ENCODE measurements at regions not wholly inside any gene's neighbourhood (a gene's known extent, or its start where the extent isn't known, plus 50 kb on each side); places are given as distances from the start of the nearest gene placed in this dataset.
"Not testable (repeated sequence)": the region's sequence is repeated elsewhere in the genome, so short reads cannot be mapped to it uniquely, and the experiment has no call there.

DNA sequence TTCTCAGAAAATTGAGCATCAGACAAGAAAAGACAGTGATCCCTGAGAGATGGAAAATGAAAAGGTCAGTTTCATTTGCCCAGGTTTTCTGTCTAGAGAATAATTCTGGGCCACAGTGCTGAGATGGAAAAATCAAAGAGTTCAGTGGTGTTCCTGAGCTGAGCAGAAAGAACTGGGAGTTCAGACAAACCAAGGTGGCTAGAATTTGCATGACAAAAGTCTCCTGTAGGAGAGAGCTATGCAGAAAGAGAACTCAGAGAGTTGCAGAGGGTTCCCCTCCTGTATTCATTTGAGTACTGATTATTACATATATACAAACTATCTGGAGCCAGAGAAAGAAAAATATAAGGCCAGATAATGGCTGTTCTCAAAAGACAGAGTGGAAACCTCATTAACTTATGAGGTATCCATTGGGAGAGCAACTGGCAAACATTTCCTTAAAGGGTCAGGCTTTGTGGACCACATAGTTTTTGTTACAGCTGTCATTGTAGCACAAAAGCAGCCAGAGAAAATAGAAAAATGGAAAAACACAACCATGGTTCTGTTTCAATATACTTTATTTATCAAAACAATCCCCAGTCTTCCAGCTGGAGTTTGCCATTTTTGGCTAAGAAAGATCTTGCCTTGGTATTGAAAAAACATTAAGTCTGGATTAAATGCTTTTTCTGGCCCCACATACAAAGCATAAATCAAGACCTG is 1004.1 kb downstream of the TBL1XR1 start:
- DNase-seq (ENCODE audit: low read depth in 2 of 2) = no peak

DNA sequence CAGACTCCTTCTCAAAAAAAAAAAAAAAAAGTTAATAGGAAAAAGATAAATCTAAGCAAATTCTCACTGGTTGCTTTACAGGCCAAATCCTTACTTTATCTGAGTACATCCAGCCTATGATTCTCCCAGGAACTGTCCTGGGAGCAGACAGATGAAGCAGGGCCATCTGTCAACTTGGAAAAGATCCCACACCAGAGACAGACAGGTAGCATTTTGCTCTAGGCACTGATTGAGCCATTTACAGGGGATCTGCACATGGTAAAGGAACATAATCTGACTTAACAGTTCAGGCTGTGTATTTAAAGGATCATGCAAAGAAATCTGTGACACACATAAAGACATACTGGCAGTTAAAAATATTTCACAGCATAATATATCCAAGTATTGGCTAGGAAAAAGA is 1006.5 kb downstream of the TBL1XR1 start:
- DNase-seq (ENCODE audit: low read depth in 2 of 2) = no peak

DNA sequence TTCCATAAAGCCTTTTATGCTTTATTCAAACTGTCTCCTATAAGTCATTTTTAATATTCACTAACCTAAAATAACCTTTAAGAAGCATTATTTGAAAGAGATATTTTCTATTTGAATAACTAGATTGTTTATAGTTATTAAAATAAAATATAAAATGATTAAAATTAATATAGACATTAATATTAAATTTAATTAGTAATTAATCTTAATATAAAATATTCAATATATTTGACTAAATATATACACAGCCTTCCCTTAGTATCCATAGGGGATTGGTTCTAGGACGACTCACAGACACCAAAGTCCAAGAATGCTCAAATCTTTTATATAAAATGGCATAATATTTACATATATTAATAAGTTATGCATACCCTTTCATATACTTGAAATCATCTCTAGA is 1014.1 kb downstream of the TBL1XR1 start:
- no peak for DNase-seq (ENCODE audit: low read depth in 2 of 2)

DNA sequence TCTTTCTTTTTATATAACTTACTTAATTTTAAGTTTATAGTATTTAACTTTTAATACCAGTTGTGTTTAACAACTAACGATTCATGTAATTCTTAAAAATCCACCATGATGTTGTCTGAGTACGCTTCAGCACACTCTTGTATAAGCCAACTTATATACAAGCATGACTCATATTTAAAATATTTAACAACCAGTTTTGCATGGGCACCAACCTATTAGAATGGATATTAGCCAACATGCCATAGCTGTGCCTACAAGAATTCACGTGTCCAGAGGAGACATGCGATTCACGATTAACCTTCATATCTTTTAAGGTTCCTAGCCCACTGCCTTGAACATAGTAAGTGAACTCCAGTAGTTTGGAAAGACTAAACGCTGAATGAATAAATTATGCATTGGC is 1023.2 kb downstream of the TBL1XR1 start:
- DNase-seq (ENCODE audit: low read depth in 2 of 2) = no peak

DNA sequence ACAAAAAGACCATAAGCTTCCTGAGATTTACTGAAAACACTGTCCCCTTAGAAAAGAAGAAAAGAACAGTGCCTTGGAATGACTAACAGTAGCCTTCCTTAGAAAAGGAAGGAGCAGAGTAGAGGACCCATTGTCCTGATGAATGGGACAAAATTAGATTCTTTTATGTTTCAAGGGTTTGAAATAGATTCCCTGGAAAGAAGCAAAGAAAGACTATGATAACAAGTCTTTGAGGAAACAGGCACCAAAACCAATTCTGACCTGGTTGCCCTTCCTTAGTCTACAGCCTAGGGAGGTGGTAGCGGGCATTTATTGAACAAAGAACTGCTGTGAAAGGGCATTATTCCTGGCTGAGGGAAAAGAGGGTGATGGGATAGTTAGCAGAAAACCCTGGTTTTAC is 1024.8 kb downstream of the TBL1XR1 start:
- no peak for DNase-seq (ENCODE audit: low read depth in 2 of 2)

DNA sequence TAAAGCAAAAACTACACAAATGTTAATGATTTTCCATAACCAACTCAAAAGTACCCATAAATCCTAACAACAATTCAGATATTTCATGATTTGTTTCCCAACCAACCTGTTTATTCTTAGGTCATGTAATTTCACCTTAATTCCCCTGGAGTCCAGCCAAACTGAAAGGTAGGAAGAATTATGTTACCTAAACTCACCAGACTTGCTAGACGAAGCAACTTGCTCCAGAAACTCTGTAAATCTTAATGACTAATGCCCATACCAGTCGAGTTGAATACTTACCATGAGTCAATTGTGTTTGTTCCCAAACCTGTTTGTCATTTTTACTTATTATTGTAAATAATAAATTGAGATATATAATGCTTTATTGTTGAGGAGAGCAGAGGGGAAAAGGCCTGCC is 1030.0 kb downstream of the TBL1XR1 start:
- DNase-seq (ENCODE audit: low read depth in 2 of 2) = no peak

DNA sequence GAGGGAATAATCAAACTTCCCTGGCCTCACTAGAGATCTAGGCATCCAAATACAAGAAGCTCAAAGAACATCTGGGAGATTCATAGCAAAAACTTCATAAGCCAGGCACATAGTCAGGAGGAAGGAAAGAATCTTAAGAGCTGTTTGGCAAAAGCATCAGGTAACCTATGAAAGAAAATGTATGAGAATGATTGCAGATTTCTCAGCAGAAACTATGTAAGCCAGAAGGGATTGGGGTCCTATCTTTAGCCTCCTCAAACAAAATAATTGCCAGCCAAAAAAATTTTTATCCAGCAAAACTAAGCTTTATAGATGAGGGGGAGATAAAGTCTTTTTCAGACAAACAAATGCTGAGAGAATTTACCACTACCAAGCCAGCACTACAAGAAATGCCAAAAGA is 1036.3 kb downstream of the TBL1XR1 start:
- no peak for DNase-seq (ENCODE audit: low read depth in 2 of 2)

DNA sequence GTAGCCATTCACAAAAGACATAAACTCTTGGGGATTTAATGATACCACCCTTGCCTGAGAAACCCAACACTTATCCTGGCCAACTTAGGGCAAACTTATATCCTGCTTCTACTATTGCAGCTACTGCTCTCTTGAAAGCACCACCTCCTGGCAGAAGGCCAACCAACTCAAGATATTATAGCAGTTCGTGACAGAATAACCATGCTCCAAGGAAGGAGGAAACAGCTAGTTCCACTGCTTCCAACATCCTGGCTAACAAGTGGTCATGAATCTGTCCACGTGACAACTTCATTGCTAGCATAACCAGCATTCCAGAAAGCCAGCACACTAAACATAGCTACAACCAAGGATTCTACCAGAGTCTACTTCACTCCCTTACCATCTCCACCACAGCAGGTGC is 1037.5 kb downstream of the TBL1XR1 start:
- DNase-seq (ENCODE audit: low read depth in 2 of 2) = no peak

DNA sequence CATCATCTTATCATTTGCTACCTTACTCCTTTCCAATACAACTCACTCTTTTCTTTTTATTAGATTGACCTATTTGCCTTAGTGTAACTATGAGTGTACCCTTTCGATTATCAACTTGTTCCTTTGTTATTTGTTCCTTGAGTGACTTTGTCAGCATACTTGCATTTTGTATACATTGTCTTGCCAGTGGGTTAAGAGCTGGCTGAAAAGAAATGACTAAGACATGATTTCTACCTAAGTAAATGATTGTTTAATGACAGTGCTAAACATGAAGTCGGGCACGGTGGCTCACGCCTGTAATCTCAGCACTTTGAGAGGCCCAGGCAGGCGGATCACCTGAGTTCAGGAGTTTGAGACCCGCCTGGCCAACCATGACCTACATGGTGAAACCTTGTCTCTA is 1042.3 kb downstream of the TBL1XR1 start:
- DNase-seq (ENCODE audit: low read depth in 2 of 2) = no peak

DNA sequence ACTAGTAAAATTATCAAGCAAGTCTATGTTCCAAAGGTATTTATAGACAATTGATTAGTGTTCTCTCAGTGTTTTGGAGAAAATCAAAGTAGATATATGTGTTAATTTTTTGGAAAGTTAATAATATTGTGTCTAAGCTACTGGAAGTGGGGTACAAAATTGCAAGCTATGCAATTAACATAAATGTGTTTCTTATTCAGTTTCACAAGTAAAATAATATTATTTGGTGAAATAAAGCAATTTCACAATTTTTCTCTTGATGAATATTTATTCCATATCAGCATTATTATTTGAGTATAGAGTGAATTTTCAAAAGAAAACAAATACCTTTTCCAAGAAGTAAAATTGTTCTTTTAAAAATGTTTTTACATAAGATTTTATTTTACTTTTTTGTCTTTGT is 1047.7 kb downstream of the TBL1XR1 start:
- DNase-seq (ENCODE audit: low read depth in 2 of 2) = no peak

DNA sequence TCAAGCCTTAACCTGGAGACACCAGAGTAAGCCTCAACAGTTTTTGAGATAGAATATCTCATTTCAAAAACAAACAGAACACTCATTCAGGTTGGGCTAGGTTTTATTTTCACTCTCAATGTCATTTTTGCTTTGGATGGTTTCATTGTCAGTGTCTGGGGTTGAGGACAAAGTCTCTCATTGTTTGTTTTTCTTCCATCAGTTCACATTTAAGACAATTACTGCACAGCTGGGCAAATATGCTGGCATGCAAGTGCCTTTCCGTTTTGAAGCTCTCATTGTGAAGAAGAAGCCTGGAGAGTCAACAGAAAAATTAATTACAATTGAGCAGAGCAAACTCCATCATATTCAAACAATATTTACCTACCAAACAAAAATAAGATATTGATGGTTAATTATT is 1050.0 kb downstream of the TBL1XR1 start:
- no peak for DNase-seq (ENCODE audit: low read depth in 2 of 2)

DNA sequence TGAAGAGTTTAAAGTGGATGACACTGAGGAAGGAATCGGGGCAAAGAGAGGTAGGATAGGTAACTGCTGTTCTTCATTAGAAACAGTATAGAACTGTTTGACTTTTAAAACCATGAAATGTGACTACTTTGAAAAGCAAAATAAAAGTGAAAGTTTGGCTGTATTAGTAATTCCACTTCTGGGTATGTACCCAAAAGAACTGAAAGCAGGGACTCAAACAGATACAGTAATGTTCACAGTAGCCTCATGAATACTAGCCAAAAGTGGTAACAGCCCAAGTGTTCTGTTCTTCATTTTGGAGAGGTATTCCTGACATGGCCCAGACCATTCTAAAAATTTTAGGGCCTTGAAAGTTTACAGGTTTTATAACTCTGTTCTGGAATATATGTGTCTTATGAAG is 1055.4 kb downstream of the TBL1XR1 start:
- DNase-seq (ENCODE audit: low read depth in 2 of 2) = no peak

DNA sequence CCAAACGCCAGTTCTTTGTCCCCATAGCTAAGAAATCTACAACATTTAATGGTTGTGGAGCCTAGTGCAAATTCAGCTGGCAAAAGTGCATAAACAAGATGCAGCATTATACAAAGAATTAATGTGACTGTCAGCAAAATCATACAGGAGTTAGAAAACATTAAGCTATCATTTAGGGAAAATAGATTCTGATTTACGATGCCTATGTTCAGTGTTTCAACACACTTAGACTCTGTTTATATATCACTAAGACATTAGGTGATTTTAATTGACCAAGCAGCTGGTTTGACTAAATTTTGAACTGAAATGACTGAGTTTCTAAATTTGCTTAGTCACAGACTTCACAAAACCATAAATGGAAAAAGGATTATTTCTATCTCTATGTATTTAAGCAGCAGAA is 1076.8 kb downstream of the TBL1XR1 start:
- DNase-seq (ENCODE audit: low read depth in 2 of 2) = no peak

DNA sequence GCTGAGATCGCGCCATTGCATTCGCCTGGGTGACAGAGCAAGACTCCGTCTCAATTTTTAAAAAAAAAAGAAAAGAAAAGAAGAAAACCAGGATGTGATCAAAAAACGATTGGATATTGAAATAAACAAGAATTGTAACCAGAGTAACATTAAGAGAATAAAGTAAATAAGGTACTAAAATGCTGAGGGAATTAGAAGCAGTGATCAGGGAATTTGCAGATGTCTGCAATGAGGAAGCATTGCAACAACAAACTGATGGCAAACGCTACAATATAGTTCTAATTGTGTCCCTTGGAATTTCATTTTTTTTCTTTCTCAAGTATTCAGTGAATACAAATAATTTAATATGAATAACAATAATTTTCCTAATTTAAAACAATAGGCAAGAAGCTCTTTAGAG is 1077.5 kb downstream of the TBL1XR1 start:
- no peak for DNase-seq (ENCODE audit: low read depth in 2 of 2)

DNA sequence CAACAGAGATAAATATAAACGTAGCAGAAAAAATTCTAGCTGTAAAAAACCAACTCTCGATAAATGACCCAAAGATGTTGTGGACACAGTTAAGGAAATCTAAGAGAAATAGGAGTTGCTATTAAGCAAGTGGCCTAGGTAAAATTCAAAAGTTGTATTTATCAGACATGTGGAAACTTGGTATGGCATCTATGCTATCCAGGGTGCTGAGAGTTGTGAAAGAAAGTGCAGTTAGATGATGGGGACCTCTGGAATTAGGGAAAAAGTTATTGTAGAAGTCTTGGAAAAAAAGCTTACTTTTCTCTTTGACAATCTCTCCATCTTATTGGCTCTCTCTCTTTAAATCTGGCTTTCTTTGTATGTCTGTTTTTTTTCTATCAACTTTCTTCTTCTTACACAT is 1090.9 kb downstream of the TBL1XR1 start:
- DNase-seq (ENCODE audit: low read depth in 2 of 2) = no peak

DNA sequence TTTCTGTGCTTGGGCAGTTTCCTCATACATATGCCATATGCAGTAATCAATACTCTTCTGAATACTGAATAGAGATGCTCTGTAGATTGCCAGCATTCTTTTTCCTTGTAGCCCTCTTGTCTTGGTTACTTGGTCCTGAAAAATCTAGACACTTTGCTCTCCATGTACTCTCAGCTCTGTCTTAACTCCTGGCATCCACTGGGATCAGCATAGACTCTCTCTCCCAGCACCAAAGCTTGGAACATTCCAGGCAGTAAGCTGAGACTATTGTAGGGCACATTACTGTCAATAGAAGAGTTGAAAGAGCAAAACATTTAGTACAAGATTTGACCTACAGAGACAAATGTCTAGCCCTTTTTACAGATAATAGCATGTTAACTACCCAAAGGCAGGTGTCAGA is 1100.3 kb downstream of the TBL1XR1 start:
- no peak for DNase-seq (ENCODE audit: low read depth in 2 of 2)

DNA sequence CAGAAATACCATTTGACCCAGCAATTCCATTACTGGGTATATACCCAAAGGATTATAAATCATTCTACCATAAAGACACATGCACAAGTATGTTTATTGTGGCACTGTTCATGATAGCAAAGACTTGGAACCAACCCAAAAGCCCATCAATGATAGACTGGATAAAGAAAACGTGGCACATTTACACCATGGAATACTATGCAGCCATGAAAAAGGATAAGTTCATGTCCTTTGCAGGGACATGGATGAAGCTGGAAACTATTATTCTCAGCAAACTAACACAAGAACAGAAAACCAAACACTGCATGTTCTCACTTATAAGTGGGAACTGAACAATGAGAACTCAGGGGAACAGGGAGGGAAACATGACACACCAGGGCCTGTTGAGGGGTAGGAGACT is 1103.4 kb downstream of the TBL1XR1 start:
- not testable (repeated sequence) for DNase-seq (ENCODE audit: low read depth in 2 of 2)

DNA sequence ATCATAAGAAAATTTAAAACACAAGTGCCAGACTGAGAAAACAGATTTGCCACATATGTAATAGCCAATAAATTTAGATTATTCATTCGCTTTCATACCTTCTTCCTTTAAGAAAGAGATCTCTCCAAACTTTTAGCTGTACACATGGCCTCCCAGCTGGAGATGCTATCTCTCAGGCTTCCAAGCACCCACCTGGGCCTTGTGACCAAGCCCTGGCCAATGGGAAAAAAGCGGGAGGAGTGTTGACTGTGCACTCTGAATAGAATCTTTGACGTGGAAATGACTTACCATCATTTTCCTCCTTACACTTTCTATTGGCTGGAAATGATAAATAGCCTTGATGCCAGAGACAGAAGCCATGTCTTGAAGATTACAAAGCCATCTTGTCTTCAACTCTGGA is 1106.6 kb downstream of the TBL1XR1 start:
- no peak for DNase-seq (ENCODE audit: low read depth in 2 of 2)

DNA sequence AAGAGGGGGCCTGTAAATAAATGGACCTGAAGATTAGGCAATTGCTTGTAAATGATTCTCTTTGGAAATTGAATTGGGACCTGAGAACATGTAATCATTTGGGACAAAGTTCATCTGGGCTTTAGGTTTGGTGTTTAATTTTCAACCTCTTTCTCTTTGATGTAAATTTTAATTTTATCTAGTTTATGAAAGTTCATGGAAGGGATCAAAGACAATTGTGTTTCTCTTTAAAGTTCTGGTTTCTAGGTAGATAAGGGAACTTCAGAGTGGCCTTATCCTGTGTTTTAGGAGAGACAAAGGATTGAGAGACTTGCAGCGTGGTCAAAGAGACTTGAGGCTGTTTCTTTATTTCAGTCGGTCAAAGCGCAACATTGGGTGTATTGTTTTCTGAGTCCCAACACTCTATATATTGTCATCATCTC is 1108.3 kb downstream of the TBL1XR1 start:
- DNase-seq (ENCODE audit: low read depth in 2 of 2) = no peak

DNA sequence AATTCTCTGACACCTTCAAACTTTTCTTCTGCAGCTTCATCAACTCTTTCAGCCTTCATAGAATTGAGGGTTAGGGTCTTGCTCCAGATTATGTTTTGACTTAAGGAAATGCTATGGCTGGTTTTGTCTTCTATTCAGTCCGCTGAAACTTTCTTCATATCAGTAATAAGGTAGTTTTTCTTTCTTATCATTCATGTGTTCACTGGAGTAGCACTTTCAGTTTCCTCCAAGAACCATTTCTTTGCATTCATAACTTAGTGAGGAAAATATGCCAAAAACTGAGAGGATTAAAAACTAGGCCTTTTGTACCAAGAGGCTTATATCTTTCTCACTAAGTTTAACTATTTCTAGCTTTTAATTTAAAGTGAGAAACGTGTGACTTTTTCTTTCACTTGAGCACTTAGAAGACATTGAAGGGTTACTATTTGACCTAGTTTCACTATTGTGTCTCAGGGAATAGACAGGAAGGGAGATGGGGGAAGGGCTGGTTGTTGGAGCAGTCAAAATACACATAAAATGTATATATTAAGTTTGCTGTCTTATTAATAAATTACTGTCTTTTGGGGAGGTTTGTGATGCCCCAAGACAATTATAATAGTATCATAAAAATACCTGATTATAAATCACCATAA is 1110.1 kb downstream of the TBL1XR1 start:
- DNase-seq (ENCODE audit: low read depth in 2 of 2) = no peak

DNA sequence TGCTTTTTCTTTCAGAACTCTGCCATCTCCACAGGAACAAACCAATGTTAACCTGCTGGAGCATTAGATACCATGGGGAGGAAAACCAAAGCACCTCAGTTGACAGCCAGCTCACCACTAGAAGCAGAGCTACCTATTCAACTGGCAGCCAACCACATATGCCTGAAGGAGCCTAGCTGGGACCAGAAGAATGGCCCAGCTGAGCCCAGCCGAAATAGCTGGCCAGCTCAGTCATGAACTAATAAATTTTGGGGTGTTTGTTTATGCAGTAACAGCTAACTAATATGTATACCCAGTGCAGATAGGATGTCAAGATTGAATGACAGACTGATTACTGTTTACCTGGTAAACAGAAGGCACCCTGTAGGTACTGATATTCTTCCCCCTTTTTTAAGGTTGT is 1117.5 kb downstream of the TBL1XR1 start:
- DNase-seq (ENCODE audit: low read depth in 2 of 2) = no peak

DNA sequence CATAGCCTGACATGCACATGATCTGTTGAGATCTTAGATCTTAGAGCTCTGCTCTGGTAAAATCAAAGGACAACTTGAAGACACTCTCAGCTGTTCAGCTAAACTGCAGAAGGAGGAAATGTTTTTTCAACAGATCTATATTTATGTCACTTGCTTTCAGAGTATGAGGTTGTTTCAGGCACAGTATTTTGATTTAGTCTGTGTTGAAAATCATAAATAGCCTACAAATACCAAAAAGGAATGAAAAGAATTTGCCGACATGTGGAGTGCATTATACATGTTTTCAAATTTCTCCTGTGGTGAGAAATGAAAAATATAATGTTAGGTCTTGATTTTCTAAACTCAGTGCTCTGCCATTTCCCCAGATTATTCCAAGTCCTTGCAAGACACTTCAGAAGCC is 1118.4 kb downstream of the TBL1XR1 start:
- no peak for DNase-seq (ENCODE audit: low read depth in 2 of 2)

DNA sequence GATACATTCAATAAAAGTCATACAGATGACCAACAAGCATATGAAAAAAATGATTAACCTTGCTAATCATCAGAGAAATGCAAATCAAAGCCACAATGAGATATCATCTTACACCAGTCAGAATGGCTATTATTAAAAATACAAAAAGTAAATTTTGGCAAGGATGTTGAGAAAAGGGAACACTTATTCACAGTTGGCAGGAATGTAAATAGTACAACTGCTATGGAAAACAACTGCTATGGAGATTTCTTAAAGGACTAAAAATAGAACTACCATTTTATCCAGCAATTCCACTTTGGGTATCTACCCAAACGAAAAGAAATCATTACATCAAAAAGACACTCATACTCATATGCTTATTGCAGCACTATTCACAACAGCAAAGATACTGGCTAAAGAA is 1121.8 kb downstream of the TBL1XR1 start:
- DNase-seq (ENCODE audit: low read depth in 2 of 2) = no peak

DNA sequence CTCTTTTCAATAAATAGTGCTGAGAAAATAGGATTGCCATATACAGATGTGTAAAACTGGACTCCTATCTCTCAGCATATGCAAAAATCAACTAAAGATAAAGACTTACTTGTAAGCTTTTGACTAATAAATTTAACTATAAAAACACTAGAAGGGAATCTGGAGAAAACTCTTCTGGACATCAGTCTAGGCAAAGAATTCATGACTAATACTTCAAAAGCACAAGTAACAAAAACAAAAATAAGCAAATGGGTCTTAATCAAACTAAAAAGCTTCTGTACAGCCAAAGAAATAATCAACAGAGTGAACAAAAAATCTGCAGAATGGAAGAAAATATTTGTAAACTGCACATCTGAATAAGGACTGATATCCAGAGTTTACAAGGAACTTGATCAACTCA is 1122.2 kb downstream of the TBL1XR1 start:
- no peak for DNase-seq (ENCODE audit: low read depth in 2 of 2)
